HG03520 (cell line): ENCODE measurements at regions not wholly inside any gene's neighbourhood (a gene's known extent, or its start where the extent isn't known, plus 50 kb on each side); places are given as distances from the start of the nearest gene placed in this dataset.
"Not testable (repeated sequence)": the region's sequence is repeated elsewhere in the genome, so short reads cannot be mapped to it uniquely, and the experiment has no call there.

Experiments
- ATAC-seq: cut with Tn5 transposase; IDR thresholded peaks from one replicate; pipeline ENCODE4 v1.9.1; 2021; ENCODE audit warnings: mild to moderate bottlenecking, moderate library complexity; ENCODE audit not compliant: unreplicated experiment

DNA sequence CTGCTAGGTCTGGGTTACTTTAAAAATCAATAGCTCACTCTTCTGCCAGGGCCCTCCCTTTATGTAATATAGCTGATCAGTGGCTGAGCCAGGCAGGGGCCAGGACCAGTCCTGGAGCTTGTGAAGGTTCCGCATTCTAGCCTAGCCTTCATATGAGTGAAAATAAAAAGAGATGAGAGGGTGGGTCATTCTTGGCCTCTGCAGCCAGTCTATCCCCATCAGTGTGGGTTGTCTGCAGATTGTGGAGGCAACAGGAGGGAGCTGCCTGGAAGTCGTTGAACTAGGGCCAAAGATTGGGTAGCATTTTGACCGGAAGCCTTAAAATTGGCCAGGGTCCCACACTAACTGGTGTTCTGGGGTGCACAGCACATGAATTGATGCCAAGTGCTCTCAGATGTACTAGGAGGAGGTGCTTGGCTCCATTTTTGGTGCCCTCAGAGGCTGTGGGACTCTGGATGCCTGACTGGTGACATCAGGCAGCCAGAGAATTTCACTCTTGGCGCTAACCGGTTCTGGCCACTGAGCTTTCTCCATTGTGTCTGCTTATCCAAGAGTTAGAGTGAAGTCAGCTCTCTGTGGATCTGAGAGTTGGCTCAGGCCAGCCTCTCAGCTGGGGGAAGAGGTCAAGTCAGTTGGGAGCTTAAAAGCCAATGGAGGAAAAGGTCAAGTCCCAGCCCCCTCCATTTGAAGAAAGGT lies 66.5 kb upstream of the IKBKE start:
- not testable (repeated sequence) for ATAC-seq

GRCh38 chr1:206404309-206405027 lies 65.8 kb upstream of the IKBKE start:
- ATAC-seq = not testable (repeated sequence)

DNA sequence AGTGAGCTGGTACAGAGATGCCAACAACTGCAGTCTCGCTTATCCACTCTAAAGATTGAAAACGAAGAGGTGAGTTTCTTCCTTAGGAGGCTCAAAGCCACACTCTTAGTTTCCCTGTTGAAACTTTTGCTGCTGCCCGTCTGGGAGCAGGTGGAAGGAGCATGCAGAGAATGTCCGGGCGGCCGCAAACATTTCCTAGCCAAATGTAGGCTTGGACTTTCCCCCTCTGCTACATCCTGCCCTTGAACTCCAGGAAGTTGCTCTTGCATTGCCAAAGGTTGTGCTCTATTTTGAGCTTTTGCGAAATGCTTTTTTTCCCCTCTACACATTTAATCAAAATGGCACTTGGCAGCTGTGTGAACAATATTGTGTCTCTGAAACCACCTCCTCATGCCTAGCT lies 65.0 kb upstream of the IKBKE start:
- not testable (repeated sequence) for ATAC-seq

GRCh38 chr1:206408371-206409288 lies 61.6 kb upstream of the IKBKE start:
- not testable (repeated sequence) for ATAC-seq

GRCh38 chr1:206411321-206411720 lies 59.0 kb upstream of the IKBKE start:
- ATAC-seq = no peak

GRCh38 chr1:206415942-206416341 lies 54.3 kb upstream of the IKBKE start:
- ATAC-seq = no peak

GRCh38 chr1:206417774-206418614 lies 52.3 kb upstream of the IKBKE start:
- no peak for ATAC-seq

- no peak for ATAC-seq
Observed at GRCh38 chr1:206419250-206419649, 51.0 kb upstream of the IKBKE start.

DNA sequence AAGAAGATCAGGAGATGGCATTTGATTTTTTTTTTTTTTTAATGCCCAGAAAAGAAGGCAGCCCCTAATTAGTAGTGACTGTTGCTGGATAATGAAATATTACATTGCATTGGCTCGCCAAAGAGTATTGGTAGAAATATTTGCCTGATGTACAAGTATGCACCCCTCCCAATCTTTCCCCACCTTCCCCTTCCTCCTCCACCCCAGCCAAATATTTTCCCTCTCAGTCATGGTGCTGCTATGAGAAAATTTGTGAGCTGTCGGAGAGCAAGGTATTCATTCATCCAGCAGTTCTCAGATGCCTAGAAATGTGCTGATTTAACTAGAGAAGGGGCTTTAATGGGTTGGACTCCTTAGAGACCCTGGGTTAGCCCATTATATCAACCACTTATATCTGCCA lies 50.5 kb upstream of the IKBKE start:
- no peak for ATAC-seq

GRCh38 chr1:206420471-206420870 lies 49.8 kb upstream of the IKBKE start:
- no peak for ATAC-seq
